HG03354 (cell line): ENCODE measurements at regions not wholly inside any gene's neighbourhood (a gene's known extent, or its start where the extent isn't known, plus 50 kb on each side); places are given as distances from the start of the nearest gene placed in this dataset.

ENCODE experiments used
- ATAC-seq: cut with Tn5 transposase; IDR thresholded peaks from one replicate; pipeline ENCODE4 v1.9.1; 2021; ENCODE audit warnings: mild to moderate bottlenecking; ENCODE audit not compliant: unreplicated experiment, poor library complexity, severe bottlenecking

DNA sequence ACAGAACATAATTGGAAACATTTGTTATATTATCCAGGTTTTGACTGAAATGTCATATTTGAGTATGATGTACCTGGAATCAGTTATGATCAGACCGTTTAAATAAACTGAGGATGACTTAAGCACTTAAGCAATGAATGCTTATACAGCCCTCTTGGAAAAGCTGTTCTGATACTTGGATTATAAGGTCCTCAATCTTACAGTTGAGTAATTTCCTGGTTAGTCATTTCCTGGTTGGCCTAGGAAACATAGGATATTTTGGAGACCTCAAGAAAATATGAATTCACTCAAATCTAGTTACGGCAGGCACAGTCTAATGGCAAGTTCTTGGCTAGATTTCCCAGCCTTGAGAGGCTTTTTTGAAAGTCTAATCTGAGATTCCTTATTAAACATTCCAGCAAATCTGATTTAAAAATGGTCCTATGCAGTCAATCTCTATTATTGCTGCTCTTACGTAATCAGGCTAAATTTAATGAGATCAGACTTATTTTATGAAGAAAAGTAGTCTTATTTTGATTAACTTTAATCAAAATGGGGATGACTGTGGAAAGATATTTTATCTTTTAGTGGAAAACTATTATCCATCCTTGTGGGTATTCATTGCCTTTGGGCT lies 447.2 kb downstream of the SNAPC1 start:
- no peak for ATAC-seq

DNA sequence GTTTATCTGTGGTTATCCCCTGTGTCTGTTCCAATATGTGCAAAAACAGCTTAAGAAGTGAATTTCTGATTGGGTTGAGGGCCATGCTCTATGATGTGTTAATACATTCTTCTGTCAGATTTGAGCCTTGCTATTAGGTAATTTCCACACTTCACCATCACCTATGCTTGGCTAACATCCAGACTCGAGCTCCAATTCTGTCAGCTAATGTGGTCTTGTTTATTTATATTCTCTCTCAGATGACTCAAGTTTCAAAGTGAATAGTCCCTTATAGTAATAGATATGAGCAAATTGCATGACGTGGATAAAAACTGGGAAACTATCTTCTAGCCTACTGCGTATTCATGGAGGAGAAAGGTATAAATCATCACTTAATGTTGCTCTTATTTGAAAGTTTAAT lies 451.3 kb downstream of the SNAPC1 start:
- ATAC-seq = no peak

DNA sequence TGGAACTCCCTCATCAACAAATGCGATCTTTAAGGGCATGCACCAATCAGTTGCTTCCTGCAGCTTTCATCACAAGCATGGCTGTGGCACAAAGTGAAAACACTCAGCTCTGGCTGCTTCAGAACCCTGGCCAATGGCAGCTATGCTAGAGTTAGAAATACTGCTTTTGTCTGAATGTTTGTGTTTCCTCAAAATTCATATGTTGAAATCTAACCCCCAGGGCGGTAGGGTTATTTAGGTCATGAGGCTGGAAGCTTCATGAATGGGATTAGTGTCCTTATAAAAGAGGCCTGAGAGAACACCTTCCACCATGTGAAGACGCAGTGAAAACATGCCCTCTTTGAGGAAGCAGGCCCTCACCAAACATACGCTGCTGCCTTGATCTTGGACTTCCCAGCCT lies 453.9 kb downstream of the SNAPC1 start:
- no peak for ATAC-seq

DNA sequence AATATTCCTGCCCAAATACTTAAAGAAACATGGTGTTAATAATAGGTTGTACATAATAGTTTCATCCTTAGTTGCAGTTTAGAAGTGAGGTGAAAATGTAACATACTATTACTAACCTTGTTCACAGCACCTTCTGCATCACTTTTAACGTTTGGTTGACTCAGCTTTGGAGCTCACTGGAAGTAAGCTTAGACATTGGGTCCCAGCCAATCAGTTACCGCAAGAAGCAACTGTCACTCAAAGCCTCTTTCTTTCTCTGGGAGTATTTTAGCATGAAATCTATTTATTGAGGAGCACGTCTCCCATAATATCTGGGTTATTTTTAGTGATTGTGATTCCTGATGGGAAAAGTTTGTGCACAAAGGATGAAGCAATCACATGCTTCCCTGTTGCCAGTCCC lies 472.6 kb downstream of the SNAPC1 start:
- no peak for ATAC-seq

DNA sequence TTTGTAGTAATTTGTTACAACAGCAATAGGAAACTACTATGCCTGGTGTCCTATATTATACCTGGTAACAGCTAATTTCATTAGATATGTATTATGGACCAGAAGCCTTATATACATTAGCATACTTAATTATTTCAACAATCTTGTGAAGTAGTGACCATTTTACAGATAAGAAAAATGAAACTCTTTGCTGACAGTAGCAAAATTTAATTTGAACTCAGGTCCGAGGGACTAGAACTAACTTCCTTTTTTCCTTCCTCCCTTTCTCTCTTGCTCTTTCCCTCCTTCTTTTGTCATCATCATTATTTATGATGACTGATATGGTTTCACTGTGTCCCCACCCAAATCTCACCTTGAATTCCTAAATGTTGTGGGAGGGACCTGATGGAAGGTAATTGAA lies 482.0 kb downstream of the SNAPC1 start:
- ATAC-seq = no peak

DNA sequence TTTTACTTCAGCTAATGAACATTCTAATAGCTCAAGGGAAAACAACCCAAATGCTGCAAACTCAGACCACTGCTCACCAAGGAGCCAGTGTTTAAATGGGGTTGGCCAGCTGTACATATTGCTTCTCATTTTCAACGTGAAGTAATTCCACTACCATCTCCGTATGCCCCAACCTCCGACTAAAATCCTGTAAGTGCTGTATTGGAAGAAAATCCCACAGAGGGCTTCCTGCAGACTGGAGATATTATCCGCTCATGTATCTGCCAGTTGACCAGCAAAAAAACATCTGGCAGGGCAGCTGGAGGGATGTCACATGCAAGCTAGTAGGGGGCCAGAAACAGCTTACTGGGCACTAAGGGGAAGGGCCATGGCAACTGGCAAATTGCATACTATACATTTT lies 485.0 kb downstream of the SNAPC1 start:
- no peak for ATAC-seq

DNA sequence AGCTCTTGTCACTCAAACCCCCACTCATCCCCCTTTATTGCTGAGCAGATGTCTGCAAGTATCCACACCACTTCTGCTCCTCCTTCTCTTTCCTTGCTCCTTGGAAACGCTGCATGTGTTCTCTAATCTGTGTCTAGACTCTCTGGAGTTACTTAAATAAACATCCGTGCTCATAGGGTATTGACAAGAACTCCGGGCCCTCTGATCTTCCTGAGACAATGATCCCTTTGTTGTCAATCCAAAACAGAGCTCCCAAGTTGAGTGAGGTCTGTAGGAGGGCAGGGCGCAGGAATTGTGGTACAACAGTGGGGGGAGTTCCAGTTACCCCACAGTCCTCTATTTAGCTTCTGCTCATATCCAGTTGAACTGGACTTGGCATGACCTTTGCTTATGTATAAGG lies 489.0 kb downstream of the SNAPC1 start:
- no peak for ATAC-seq

DNA sequence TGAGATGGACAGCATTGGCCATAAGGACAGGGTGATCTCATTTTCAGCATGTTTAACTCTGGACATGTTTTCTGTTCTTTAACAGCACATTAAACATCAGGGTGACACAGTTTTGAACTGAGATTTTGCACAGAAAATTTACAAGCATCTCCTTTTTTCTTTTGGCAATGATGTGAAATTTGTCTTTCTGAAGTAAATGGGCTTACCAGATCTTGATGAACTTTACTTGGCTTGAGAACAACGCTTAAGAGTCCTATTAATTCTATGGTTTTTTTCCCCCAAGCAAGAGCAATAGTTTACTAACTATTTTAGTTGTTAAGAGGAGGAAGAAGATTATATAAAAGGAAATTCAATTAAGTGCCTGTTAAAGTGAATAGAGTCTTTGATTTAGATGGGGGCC lies 491.0 kb downstream of the SNAPC1 start:
- ATAC-seq = no peak

DNA sequence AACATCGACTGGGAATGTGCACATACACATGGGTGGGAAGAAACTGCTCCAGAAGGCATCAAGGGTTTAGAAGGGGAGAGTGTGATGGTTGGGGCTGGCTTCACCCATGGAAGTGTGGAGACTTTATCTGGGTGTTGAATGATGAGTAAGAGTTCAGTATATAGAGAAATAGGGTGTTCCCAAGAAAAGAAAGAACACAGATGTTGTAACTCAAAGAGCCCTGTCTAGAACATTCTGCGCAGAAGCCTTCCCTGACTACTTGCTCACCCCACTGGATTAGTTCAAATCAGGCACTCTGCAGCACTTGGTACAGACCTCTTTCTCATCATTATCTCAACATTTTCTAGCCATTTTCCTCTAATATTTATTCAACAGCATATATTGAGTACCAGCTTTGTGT lies 491.7 kb downstream of the SNAPC1 start:
- no peak for ATAC-seq

DNA sequence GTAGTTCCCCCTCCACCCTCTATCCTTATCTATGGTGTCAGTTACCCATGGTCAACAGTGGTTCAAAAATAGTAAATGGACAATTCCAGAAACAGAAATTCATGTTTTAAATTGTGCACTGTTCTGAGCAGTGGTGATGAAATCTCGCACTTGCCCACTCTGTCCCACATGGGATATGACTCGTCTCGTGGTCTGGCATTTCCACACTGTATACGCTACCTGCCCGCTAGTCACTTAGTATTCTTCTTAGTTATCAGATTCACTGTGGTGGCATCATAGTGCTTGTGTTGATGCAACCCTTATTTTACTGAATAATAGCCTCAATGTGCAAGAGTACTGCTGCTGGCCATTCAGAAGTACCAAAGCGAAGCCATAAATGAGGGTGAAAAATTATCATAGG lies 507.0 kb downstream of the SNAPC1 start:
- ATAC-seq = no peak

DNA sequence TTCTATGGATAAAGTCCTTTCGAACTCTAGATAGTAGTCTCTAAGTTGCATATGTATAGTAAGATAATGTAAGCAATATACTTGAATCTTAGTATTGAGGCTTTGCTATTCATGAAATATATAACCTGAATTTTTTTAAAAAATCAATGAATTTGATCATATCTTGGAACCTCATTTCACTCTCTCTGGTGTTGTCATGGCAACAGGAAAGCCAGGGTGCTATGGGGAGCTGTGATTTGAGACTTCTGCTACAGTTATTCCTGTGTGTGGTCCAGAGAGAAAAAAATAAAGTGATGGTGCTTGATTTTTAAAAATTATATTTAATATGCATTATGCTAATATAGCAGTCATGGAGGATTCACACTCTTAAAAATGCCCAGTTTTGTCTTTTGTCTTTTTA lies 508.0 kb downstream of the SNAPC1 start:
- ATAC-seq = no peak

DNA sequence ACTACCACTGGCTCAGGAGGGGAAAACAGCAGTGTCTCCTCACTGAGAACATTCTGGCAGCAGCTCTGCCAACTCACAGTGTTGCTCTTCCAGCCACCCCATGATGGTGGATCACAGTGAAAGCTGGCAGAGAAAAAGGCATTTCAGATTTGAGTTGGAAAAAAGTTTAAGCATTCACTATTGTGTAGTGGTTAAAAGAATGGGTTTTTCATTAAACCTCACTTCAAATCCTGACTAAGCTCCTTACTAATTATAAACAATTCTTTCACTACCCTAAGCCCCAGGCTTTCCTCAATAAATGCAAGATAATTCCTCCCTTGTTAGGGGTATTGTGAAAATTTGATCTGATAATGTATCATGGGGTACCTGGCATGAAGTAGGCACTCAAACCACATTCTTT lies 518.1 kb downstream of the SNAPC1 start:
- no peak for ATAC-seq

DNA sequence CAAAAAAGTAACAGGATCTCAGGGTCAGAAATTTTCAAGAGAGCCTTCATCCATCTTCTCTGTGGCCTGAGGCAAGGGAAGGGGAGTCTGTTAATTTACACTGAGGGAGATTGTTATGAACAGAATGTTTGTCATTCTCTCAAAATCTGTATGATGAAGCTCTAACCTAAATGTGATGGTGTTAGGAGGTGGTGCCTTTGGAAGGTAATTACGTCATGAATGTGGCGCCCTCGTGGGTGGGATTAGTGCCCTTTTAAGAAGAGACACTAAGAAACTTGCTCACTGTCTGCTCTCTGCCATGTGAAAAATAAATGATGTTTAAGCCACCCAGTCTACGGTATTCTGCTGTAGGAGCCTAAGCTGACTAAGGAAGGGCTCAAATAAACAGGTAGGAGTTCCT lies 521.6 kb downstream of the SNAPC1 start:
- no peak for ATAC-seq

DNA sequence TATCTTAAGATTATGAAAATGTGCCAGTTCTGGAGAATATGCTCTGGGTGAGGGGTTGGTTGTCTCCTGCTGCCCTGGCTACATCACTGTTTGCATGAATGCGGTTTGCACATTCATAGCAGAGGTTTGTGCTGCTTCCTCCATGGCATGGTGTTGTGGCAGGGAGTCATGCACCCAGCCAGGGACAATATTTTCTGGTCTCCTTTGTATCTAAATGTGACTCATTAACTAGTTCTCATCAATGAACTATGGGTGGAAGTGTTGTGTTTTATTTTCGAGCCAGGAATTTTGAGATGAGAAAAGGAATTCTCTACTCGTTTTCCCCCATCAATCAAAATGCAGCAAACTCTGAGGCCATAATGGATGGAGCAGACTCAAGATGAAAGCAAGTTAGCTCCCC lies 527.3 kb downstream of the SNAPC1 start:
- ATAC-seq = no peak

DNA sequence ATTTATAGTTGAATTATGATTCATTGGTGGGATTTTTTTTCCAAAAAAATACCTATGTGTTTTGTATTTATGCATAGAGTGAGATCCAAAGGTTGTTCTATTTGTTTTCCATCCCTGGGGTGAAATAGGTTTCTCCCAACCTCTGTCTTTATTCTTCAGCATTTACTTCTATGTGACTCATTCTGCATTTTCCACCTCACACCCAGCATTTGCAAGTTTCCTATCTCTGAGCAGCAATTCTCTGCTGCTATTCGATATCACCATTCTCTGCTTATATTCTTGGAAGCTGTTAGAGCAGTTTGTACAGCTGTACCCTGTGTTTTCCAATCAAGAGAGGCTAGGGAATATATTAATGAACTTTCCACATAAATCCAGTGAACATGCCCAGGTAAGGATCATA lies 538.9 kb downstream of the SNAPC1 start:
- ATAC-seq = no peak

DNA sequence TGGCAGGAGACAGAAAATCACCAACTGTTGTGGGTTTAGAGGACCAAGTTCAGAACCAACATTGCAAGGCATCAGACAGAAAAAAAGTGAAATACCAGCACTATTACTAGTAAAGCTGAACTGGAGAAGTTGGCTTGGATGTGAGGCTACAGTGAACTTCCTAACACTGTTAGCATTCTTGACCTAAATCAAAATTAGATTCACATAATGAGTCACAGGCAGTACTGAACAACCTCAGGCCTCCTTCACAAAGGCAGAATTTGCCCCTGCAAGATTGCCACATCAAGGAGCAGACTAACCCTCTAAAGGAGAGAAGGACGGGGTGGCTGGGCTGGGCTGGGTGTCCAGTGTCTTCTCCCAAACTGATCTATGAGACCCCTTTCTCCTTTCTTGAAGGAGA lies 539.7 kb downstream of the SNAPC1 start:
- no peak for ATAC-seq

DNA sequence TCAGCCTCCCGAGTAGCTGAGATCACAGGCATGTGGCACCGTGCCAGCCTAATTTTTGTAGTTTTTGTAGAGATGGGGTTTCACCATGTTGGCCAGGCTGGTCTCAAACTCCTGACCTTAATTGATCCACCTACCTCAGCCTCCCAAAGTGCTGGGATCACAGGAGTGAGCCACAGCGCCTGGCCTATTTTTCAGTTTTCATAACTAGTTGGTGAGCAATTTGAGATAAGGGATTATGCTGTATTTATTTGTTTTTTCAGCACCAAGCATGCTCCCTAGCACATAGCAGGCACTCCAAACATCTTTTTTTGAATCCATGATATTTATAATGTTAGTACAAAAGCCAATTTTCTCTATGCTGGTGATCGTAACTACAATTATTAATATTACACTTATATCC lies 541.2 kb downstream of the SNAPC1 start:
- ATAC-seq = no peak

DNA sequence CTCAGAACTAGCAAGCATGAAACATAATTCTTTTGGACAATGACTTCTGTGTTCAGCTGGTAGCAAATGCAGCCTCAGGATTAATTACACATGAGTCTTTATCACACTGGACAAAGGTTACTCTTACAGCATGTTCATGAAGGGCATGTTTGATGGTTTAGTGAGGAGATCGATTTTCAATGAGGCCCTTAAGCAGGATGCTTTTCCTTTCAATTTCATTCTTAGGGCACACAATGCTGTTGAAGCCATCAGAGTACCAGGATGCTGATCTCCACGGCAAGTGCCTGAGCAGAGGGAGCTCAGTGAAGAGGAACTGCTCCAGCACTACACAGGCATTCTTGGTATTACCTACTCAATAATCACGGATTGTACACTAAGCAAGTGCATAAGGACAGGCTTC lies 542.0 kb downstream of the SNAPC1 start:
- no peak for ATAC-seq

DNA sequence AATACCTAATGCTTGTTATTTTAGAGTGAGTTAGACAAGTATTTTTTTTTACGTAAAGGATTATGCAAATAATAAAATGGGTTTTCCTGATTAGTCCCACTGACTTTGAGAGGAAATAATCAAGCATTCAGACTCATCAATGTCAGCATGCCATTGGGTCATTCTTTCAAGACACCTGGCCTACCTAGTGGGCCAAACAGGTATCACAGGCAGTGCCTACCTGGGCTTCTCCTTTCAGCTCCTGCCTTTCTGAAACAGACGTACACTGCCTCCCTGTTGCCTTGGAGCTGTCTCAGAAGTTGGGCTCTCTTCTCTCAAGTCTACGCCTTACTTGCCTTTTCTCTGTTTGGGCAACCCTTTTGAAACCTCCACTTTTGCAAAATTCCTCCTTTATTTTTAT lies 545.6 kb downstream of the SNAPC1 start:
- ATAC-seq = no peak

DNA sequence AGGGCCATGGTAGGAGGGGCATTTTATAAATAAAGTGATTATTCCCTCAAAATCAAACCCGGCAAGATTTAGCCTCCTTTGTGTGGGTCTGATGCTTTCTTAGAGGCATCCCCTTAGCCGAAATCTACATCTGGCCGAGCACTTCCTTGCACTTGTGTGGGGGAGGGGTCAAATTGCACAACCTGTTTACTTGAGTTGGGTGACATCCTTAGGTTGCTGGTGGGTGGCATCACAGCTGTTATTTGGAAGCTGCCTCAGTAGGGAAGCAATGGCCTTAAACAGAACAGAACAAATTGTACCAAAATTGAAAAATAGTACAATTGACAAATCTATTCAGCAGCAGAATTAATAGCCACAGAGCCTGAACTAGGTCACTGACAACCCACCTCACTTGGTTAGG lies 546.1 kb downstream of the SNAPC1 start:
- no peak for ATAC-seq

DNA sequence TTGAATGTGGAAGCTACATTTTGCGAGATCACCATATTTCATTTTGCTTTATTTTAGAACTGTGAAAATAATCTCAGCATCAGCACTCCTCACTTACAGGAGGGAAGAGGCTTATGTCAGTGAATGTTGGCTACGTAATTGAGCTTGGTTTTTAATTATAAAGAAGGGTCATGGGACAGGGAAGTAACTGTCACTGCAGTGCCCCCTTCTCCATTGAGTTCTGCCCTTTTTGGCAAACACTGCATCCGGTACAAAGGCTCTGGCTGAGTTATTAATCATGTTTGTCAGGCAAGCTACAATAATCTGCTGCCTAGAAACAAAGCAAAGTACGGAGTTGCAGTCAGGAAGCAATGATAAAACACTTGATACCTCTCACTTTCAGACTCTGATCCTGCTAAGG lies 546.7 kb downstream of the SNAPC1 start:
- no peak for ATAC-seq

DNA sequence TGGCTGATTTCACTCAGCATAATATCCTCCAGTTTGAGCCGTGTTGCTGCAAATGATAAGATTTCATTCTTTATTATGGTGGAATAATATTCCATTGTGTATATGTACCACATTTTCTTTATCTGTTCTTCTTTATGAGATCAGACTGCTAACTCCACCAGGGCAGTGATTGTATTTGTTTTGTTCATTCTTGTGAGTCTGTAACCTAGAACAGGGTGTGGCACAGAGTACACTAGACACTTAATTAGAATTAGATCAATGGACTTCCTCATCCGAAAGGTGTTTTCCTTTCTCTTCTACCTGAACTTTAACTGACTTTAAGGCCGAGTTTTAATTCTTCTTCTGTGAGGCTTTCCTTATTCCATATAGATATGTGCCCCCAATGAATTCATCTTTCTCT lies 551.0 kb downstream of the SNAPC1 start:
- ATAC-seq = no peak

DNA sequence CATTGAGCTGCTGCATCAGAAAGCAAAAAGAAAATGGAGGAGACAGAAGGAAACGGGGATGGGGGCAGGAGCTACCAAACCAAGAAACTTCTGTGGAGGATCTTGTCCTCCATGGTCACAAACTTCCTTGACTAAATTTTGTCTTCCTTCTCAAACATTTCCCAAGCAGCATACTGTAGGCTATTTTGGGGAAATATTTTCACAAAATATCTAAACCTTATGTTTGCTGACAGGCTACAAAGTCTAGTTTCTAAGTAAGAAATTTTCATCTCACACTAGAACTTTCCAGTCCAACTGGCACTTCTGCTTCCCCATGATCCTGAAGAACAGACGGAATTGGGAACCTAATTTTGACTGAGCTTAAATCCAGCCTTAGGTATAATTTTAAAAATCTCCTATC lies 552.0 kb downstream of the SNAPC1 start:
- no peak for ATAC-seq
